DND-41 (cell line): ENCODE measurements at regions not wholly inside any gene's neighbourhood (a gene's known extent, or its start where the extent isn't known, plus 50 kb on each side); places are given as distances from the start of the nearest gene placed in this dataset.

Source experiments
- ATAC-seq: fragments of 200-7000 bp; cut with Tn5 transposase; 3 replicates; pipeline ENCODE4 v1.9.1; 2021; ENCODE audit warnings: low read depth; ENCODE audit not compliant: insufficient read depth
- DNase-seq: peaks from one replicate; pipeline ENCODE4 v3.0.0-alpha.2; 2020
- H2AFZ ChIP-seq: 2 replicates; pipeline ENCODE4 v1.6.0; 2012; ENCODE audit warnings: low read depth, low read length
- H3K27ac ChIP-seq: 2 replicates; pipeline ENCODE4 v1.5.1; 2012; ENCODE audit warnings: low read length, inconsistent platforms
- H3K27me3 ChIP-seq: fragments of 200-600 bp; sonication (generic); 2 replicates; pipeline ENCODE4 v1.6.0; 2012; ENCODE audit warnings: low read length, mild to moderate bottlenecking, inconsistent platforms; ENCODE audit not compliant: insufficient read depth, poor library complexity
- H3K36me3 ChIP-seq: 2 replicates; pipeline ENCODE4 v1.5.1; 2012; ENCODE audit warnings: low read length, inconsistent platforms; ENCODE audit not compliant: insufficient read depth
- H3K4me1 ChIP-seq: 2 replicates; pipeline ENCODE4 v1.5.1; 2012; ENCODE audit warnings: mild to moderate bottlenecking, low read length; ENCODE audit not compliant: insufficient read depth
- H3K4me2 ChIP-seq: 2 replicates; pipeline ENCODE4 v1.6.0; 2012; ENCODE audit warnings: mild to moderate bottlenecking, moderate library complexity, low read length, inconsistent platforms; ENCODE audit not compliant: insufficient read depth
- H3K4me3 ChIP-seq, 2 experiments: fragments of 200-600 bp in 1 of 2; shearing (Covaris generic) in 1 of 2; 2 replicates each; pipeline ENCODE4 v1.5.1; 2012 to 2016; ENCODE audit warnings: inconsistent platforms in 2 of 2, low read length in 2 of 2, mild to moderate bottlenecking in 2 of 2, low read depth in 1 of 2, moderate library complexity in 1 of 2
- H3K79me2 ChIP-seq: 2 replicates; pipeline ENCODE4 v1.6.0; 2012; ENCODE audit warnings: low read length, inconsistent platforms; ENCODE audit not compliant: insufficient read depth
- H3K9ac ChIP-seq: 2 replicates; pipeline ENCODE4 v1.6.0; 2012; ENCODE audit warnings: low read depth, mild to moderate bottlenecking, inconsistent platforms, low read length, moderate library complexity
- H3K9me3 ChIP-seq: 2 replicates; pipeline ENCODE4 v1.5.1; 2012; ENCODE audit warnings: low read length, moderate library complexity, mild to moderate bottlenecking, inconsistent platforms; ENCODE audit not compliant: insufficient read depth, severe bottlenecking
- H4K20me1 ChIP-seq: 2 replicates; pipeline ENCODE4 v1.6.0; 2012; ENCODE audit warnings: low read length; ENCODE audit not compliant: insufficient read depth
- EZH2 ChIP-seq: IDR thresholded peaks from 3 replicates; pipeline ENCODE4 v1.6.1; 2012; ENCODE audit warnings: borderline replicate concordance, low read depth, mild to moderate bottlenecking, moderate library complexity, low read length, inconsistent platforms; ENCODE audit not compliant: severe bottlenecking
- TF ChIP-seq, protein P1 (sequence below): IDR thresholded peaks from 2 replicates; pipeline ENCODE4 v1.5.1; 2012; ENCODE audit warnings: borderline replicate concordance, low read length, moderate library complexity, mild to moderate bottlenecking; ENCODE audit not compliant: poor library complexity, severe bottlenecking; ENCODE audit errors: extremely low read depth

DNA sequence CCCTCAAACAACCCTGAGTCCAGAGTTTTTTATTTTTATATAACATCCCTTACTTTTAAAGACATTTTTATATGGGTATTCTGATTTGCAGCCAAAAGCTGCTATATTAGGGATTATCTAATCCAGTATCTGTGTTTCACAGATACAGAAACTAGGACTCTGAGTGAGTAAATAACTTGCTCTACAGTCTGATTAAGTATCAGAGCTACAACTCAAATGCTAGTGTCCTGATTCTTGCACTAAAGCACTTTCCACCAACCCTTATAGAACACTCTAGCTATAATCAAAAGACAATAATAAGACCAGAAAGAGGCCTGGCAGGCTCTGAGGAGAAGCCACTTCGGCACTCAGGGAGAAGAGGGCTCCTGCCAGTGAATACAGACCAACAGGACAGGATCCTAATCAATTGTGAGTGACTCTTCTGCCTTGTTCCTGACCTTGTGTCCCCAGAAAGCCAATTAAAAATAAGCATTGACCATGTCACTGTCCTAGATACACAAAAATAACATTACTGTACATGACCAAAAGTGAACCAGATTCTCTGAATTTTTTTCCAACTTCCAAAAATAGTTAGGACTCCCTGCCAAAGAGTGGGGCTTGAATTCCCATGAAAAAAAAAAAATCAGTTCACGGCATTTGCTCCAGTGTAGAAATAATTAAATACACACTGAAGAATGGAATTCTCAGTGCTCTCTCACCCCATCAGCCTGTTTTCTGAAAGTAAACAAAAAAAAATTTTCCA lies 63.6 kb upstream of the MAP3K1 start:
- Histone ChIP-seq H3K4me1 (no peaks in the 10 kb centered on the region), H3K27me3 (no peaks in the 10 kb centered on the region), H3K79me2 (no peaks in the 10 kb centered on the region), H2AFZ (no peak overlapping the region), H3K9ac (no peak overlapping the region), H3K4me2 (no peak overlapping the region), H3K4me3 (no peak overlapping the region), H3K27ac (no peak overlapping the region), H4K20me1 (no peaks in the 10 kb centered on the region), H3K36me3 (no peaks in the 10 kb centered on the region), H3K9me3 (no peaks in the 10 kb centered on the region)
- no peak for ATAC-seq
- TF ChIP-seq EZH2: no peak
- TF ChIP-seq, protein P1, sequence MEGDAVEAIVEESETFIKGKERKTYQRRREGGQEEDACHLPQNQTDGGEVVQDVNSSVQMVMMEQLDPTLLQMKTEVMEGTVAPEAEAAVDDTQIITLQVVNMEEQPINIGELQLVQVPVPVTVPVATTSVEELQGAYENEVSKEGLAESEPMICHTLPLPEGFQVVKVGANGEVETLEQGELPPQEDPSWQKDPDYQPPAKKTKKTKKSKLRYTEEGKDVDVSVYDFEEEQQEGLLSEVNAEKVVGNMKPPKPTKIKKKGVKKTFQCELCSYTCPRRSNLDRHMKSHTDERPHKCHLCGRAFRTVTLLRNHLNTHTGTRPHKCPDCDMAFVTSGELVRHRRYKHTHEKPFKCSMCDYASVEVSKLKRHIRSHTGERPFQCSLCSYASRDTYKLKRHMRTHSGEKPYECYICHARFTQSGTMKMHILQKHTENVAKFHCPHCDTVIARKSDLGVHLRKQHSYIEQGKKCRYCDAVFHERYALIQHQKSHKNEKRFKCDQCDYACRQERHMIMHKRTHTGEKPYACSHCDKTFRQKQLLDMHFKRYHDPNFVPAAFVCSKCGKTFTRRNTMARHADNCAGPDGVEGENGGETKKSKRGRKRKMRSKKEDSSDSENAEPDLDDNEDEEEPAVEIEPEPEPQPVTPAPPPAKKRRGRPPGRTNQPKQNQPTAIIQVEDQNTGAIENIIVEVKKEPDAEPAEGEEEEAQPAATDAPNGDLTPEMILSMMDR: no peak
- DNase-seq: no peak

DNA sequence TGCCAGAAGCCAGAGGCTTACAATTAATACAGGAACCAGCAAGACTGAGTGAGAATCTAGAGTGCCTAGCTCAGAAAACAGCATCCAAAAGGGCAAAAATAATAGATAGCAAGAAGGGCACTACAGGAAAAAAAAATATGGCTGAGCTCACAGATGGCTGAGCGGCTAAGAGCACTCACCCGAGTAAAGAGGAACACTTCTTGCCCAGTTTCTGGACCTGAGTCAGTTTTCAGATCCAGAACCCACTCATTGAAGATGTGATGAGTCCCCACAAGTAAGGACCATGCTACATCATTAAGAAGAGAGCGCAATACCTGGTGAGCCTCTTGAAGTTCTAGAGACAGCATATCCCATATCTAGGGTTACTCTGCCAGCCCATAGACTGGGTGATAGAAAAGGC lies 65.5 kb upstream of the MAP3K1 start:
- Histone ChIP-seq H3K79me2 (no peaks in the 10 kb centered on the region), H3K36me3 (no peaks in the 10 kb centered on the region), H4K20me1 (no peaks in the 10 kb centered on the region), H3K4me2 (no peak overlapping the region), H2AFZ (no peak overlapping the region), H3K27me3 (no peaks in the 10 kb centered on the region), H3K9ac (no peak overlapping the region), H3K4me1 (no peaks in the 10 kb centered on the region), H3K4me3 (no peak overlapping the region), H3K9me3 (no peaks in the 10 kb centered on the region), H3K27ac (no peak overlapping the region)
- ATAC-seq (no peak), DNase-seq (no peak)
- no peak for TF ChIP-seq EZH2
- TF ChIP-seq, protein P1: no peak

DNA sequence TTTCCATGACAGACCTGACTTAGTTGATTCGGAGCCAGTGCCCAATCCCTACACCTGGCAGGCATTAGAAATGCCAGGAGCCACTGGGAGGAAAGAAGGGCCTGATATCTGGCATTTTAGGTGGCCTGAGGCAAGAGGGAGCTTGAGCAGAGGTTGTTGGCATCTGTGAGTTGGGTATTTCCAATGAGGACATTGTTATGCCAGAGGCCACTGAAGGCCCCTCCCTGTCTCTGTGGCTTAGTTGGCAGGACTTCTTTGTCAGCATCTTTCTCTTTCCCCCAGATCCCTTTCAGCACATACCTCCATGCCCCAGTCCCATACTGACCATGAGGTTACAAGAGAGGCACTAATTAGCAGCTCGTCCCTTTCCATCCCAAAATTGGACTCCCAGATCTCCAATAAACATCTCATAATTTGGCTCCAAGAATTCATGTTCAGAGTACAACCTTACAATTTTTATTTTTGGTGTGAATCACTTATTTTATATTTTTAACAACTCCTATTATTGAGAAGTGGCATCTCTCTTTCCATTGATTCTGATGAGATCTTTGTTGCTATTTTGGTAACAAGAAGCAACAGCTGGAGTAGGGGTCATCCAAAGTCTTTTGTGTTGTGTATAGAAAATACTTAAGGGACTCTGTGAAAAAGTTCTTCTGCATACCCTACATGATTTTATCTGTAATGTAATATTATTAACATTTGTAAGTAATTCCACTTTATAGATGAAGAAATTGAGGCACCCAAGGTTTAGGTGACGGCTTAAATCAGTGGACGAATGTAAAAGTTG lies 68.6 kb upstream of the MAP3K1 start:
- Histone ChIP-seq H3K4me2 (no peak overlapping the region), H3K27ac (no peak overlapping the region), H2AFZ (no peak overlapping the region), H3K36me3 (no peaks in the 10 kb centered on the region), H4K20me1 (no peaks in the 10 kb centered on the region), H3K4me1 (no peaks in the 10 kb centered on the region), H3K4me3 (no peak overlapping the region), H3K27me3 (no peaks in the 10 kb centered on the region), H3K9ac (no peak overlapping the region), H3K9me3 (no peaks in the 10 kb centered on the region), H3K79me2 (no peaks in the 10 kb centered on the region)
- ATAC-seq: no peak
- TF ChIP-seq EZH2: no peak
- TF ChIP-seq, protein P1: no peak
- no peak for DNase-seq
